Fibroblast of peridontal ligament (primary cell): ENCODE measurements at regions not wholly inside any gene's neighbourhood (a gene's known extent, or its start where the extent isn't known, plus 50 kb on each side); places are given as distances from the start of the nearest gene placed in this dataset.
"Not testable (repeated sequence)": the region's sequence is repeated elsewhere in the genome, so short reads cannot be mapped to it uniquely, and the experiment has no call there.

ENCODE experiments used
- DNase-seq: peaks from one replicate; pipeline ENCODE4 v3.0.0-alpha.2; 2010; ENCODE audit errors: extremely low read depth

- no peak for DNase-seq
Measured at GRCh38 chr6:26264547-26264946, 100.5 kb upstream of the BTN3A2 start.

GRCh38 chr6:26267083-26267589 lies 97.9 kb upstream of the BTN3A2 start:
- DNase-seq, result no peak

- no peak for DNase-seq
Measured at GRCh38 chr6:26268659-26269402, 96.2 kb upstream of the BTN3A2 start.

- DNase-seq, result no peak
Measured at GRCh38 chr6:26269531-26270485, 95.2 kb upstream of the BTN3A2 start.

GRCh38 chr6:26270486-26270861 lies 94.5 kb upstream of the BTN3A2 start:
- DNase-seq, result peak; percentile 27

- DNase-seq, result peak; percentile 94
Measured at GRCh38 chr6:26270903-26271667, 93.9 kb upstream of the BTN3A2 start.

GRCh38 chr6:26271668-26272024 lies 93.4 kb upstream of the BTN3A2 start:
- DNase-seq, result no peak

- DNase-seq, result no peak
Measured at GRCh38 chr6:26272171-26272637, 92.8 kb upstream of the BTN3A2 start.

GRCh38 chr6:26273673-26274588 lies 91.1 kb upstream of the BTN3A2 start:
- DNase-seq, result peak; percentile 69

GRCh38 chr6:26275663-26276062 lies 89.3 kb upstream of the BTN3A2 start:
- no peak for DNase-seq

GRCh38 chr6:26276841-26277648 lies 88.0 kb upstream of the BTN3A2 start:
- no peak for DNase-seq

GRCh38 chr6:26278536-26278935 lies 86.5 kb upstream of the BTN3A2 start:
- no peak for DNase-seq

GRCh38 chr6:26279371-26279770 lies 85.6 kb upstream of the BTN3A2 start:
- DNase-seq, result not testable (repeated sequence)

- DNase-seq, result no peak
Measured at GRCh38 chr6:26280407-26280806, 84.6 kb upstream of the BTN3A2 start.

GRCh38 chr6:26284537-26285142 lies 80.4 kb upstream of the BTN3A2 start:
- peak; percentile 74 for DNase-seq

- DNase-seq, result peak; percentile 100
Measured at GRCh38 chr6:26285143-26286134, 79.6 kb upstream of the BTN3A2 start.

- peak; percentile 81 for DNase-seq
Measured at GRCh38 chr6:26286168-26286877, 78.7 kb upstream of the BTN3A2 start.

GRCh38 chr6:26288155-26288554 lies 76.8 kb upstream of the BTN3A2 start:
- DNase-seq, result no peak
